OCI-LY7 (cell line): ENCODE measurements at regions not wholly inside any gene's neighbourhood (a gene's known extent, or its start where the extent isn't known, plus 50 kb on each side); places are given as distances from the start of the nearest gene placed in this dataset.

Experiments used
- BruUV-seq: library from RNA; stranded (reverse); fragments of 400-500 nt; replicated peaks from 2 replicates; lab custom pipeline; 2021; lab: Mats Ljungman, UMichigan
- CTCF ChIA-PET: fragments of 300-600 bp; sonication (Branson Sonifier 250); formaldehyde crosslinking; loops from one replicate; lab custom pipeline; 2022; ENCODE audit warnings: antibody characterized with exemption; ENCODE audit not compliant: unreplicated experiment; lab: Charles Lee
- POLR2A ChIA-PET: fragments of 300-600 bp; sonication (Branson Sonifier 250); formaldehyde crosslinking; loops from one replicate; lab custom pipeline; 2022; ENCODE audit warnings: antibody characterized with exemption; lab: Charles Lee
- DNase-seq: peaks from one replicate; pipeline ENCODE4 v3.0.0-alpha.2; 2015; ENCODE audit warnings: low spot score
- H2AFZ ChIP-seq: fragments of 200-600 bp; sonication (generic), shearing (Covaris generic); 2 replicates; pipeline ENCODE4 v1.6.1; 2014; ENCODE audit warnings: mild to moderate bottlenecking, antibody characterized with exemption, low read length, moderate library complexity
- H3K27ac ChIP-seq: fragments of 200-600 bp; sonication (generic); 2 replicates; pipeline ENCODE4 v1.5.1; 2014; ENCODE audit warnings: mixed run types, low read depth, mild to moderate bottlenecking, moderate library complexity, low read length, inconsistent platforms; ENCODE audit not compliant: poor library complexity, severe bottlenecking
- H3K36me3 ChIP-seq: fragments of 200-600 bp; sonication (generic); 2 replicates; pipeline ENCODE4 v1.6.1; 2014; ENCODE audit warnings: mild to moderate bottlenecking, antibody characterized with exemption, low read length, moderate library complexity, mixed read lengths; ENCODE audit not compliant: insufficient read depth
- H3K4me1 ChIP-seq: fragments of 200-600 bp; sonication (generic); 2 replicates; pipeline ENCODE4 v1.5.1; 2014; ENCODE audit warnings: mild to moderate bottlenecking, low read length; ENCODE audit not compliant: insufficient read depth, poor library complexity, severe bottlenecking
- H3K4me2 ChIP-seq: fragments of 200-600 bp; sonication (generic); 2 replicates; pipeline ENCODE4 v1.6.1; 2014; ENCODE audit warnings: mild to moderate bottlenecking, low read length
- H3K4me3 ChIP-seq: fragments of 200-600 bp; sonication (generic); 2 replicates; pipeline ENCODE4 v1.5.1; 2014; ENCODE audit warnings: mild to moderate bottlenecking, low read depth, low read length; ENCODE audit not compliant: poor library complexity, severe bottlenecking
- H3K79me2 ChIP-seq: fragments of 200-600 bp; sonication (generic); 2 replicates; pipeline ENCODE4 v1.6.1; 2016; ENCODE audit warnings: low read depth, mild to moderate bottlenecking, low read length, moderate library complexity, mixed read lengths; ENCODE audit not compliant: insufficient read depth
- H3K9me2 ChIP-seq: fragments of 200-600 bp; sonication (generic); 2 replicates; pipeline ENCODE4 v1.6.1; 2016; ENCODE audit warnings: mild to moderate bottlenecking, low read length, mixed read lengths; ENCODE audit not compliant: insufficient read depth
- H3K9me3 ChIP-seq: fragments of 200-600 bp; sonication (generic); 2 replicates; pipeline ENCODE4 v1.6.1; 2014; ENCODE audit warnings: mild to moderate bottlenecking, mixed run types, low read length, mixed read lengths
- H4K20me1 ChIP-seq: fragments of 200-600 bp; sonication (generic); 2 replicates; pipeline ENCODE4 v1.6.1; 2014; ENCODE audit warnings: mild to moderate bottlenecking, antibody characterized with exemption, low read length, moderate library complexity, mixed read lengths; ENCODE audit not compliant: insufficient read depth
- CTCF ChIP-seq: fragments of 200-600 bp; sonication (generic); conservative IDR thresholded peaks from 2 replicates; pipeline ENCODE4 v1.5.1; 2014; ENCODE audit warnings: mild to moderate bottlenecking, antibody characterized with exemption, low read length, moderate library complexity, mixed read lengths
- EZH2phosphoT487 ChIP-seq: fragments of 200-600 bp; sonication (generic); IDR thresholded peaks from 2 replicates; pipeline ENCODE4 v1.6.1; 2018; ENCODE audit warnings: low read depth, borderline replicate concordance, mild to moderate bottlenecking, mixed run types, antibody characterized with exemption, low read length, moderate library complexity, mixed read lengths
- intact Hi-C: fragments of 100-400 bp; cut with micrococcal nuclease; formaldehyde crosslinking; loops from one replicate; pipeline ENCODE4 v1.10.0; 2022; ENCODE audit not compliant: unreplicated experiment

- Histone ChIP-seq H3K4me1 (no peaks in the 10 kb centered on the region), H3K79me2 (no peaks in the 10 kb centered on the region), H3K9me3 (no peaks in the 10 kb centered on the region), H2AFZ (no peak overlapping the region), H3K27ac (no peak overlapping the region), H3K4me3 (no peak overlapping the region), H3K4me2 (no peak overlapping the region), H4K20me1 (no peaks in the 10 kb centered on the region), H3K9me2 (no peaks in the 10 kb centered on the region), H3K36me3 (no peaks in the 10 kb centered on the region)
- intact Hi-C loops, result loop anchor here (5.0 kb wide), 1 partner anchor 71 kb away; no protein-coding TSS in a partner anchor
- no peak for TF ChIP-seq CTCF
- no peak for TF ChIP-seq EZH2phosphoT487
- ChIA-PET POLR2A (no interaction called here), CTCF (no interaction called here)
- no TSS peak for BruUV-seq
- DNase-seq, result no peak
Measured at GRCh38 chr10:59033622-59034021, 142.8 kb upstream of the PHYHIPL start.

DNA sequence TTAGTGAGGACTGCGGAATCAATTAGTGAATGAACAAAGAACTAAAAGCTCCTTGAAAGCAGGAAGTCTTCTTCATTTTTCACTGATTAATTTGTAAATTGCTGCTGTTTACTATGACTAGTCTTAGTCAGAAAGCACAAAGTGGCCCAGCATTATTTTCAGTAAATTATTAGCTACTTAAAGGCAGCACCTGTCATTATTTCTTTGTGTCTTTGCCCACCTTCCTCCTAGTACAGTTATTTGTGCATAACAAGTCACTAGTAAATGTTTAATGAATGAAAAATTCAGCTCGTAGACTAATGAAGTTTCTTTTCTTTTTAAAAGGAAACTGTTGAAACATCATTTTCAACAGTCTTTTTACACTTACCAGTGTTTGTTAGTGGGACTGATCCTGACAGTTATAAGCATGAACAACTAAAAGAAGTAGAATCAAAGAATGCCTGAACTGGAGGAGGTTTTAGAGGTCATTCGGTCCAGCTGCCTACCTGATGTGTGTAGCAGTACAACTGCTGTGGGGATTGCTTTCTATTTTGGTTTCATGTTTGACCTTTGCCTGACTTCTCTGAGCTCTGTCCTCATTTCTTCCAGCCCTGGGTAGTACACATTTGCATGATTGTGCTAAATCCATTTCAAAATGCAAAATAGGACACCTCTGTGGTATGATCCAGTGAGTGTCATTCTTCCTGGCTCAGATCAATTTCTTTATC, 140.0 kb upstream of the PHYHIPL start:
- no peak overlapping the region for H2AFZ ChIP-seq
- H3K79me2 ChIP-seq, result no peaks in the 10 kb centered on the region
- no peak overlapping the region for H3K4me3 ChIP-seq
- TF ChIP-seq EZH2phosphoT487, result no peak
- no peak for TF ChIP-seq CTCF
- H3K9me2 ChIP-seq, result no peaks in the 10 kb centered on the region
- no peaks in the 10 kb centered on the region for H3K4me1 ChIP-seq
- H3K4me2 ChIP-seq, result no peak overlapping the region
- CTCF ChIA-PET, result interaction anchor here (0.6 kb wide), 1 partner anchor 86 kb away, joined by 3 read pairs; no protein-coding TSS in a partner anchor
- no peaks in the 10 kb centered on the region for H3K36me3 ChIP-seq
- POLR2A ChIA-PET, result interaction anchor here (0.6 to 1.2 kb wide), 4 partner anchors 13 to 800 kb away, joined by 3 to 5 read pairs (median 4); no protein-coding TSS in a partner anchor
- no TSS peak for BruUV-seq
- H3K27ac ChIP-seq, result no peak overlapping the region
- intact Hi-C loops, result no loop called here
- DNase-seq, result no peak
- no peaks in the 10 kb centered on the region for H4K20me1 ChIP-seq
- H3K9me3 ChIP-seq, result no peaks in the 10 kb centered on the region

- Histone ChIP-seq H3K4me1 (no peaks in the 10 kb centered on the region), H2AFZ (no peak overlapping the region), H3K36me3 (no peaks in the 10 kb centered on the region), H3K27ac (no peak overlapping the region), H3K4me2 (no peak overlapping the region), H3K9me3 (no peaks in the 10 kb centered on the region), H3K9me2 (no peaks in the 10 kb centered on the region), H4K20me1 (no peaks in the 10 kb centered on the region), H3K4me3 (no peak overlapping the region), H3K79me2 (no peaks in the 10 kb centered on the region)
- intact Hi-C loops, result no loop called here
- DNase-seq, result no peak
- ChIA-PET POLR2A (interaction anchor here (0.6 to 1.2 kb wide), 3 partner anchors 14 to 800 kb away, joined by 3 to 5 read pairs (median 4); no protein-coding TSS in a partner anchor), CTCF (interaction anchor here (0.6 kb wide), 1 partner anchor 86 kb away, joined by 3 read pairs; no protein-coding TSS in a partner anchor)
- no TSS peak for BruUV-seq
- TF ChIP-seq CTCF (no peak), EZH2phosphoT487 (no peak)
Measured at GRCh38 chr10:59037018-59037389, 139.4 kb upstream of the PHYHIPL start.
